HG03095 (cell line): ENCODE measurements at regions not wholly inside any gene's neighbourhood (a gene's known extent, or its start where the extent isn't known, plus 50 kb on each side); places are given as distances from the start of the nearest gene placed in this dataset.

Experiments used
- ATAC-seq: cut with Tn5 transposase; IDR thresholded peaks from one replicate; pipeline ENCODE4 v1.9.1; 2021; ENCODE audit warnings: moderate library complexity; ENCODE audit not compliant: unreplicated experiment

GRCh38 chr5:153881687-153882086 is 157.0 kb downstream of the FAM114A2 start:
- no peak for ATAC-seq

- ATAC-seq, result no peak
Observed at GRCh38 chr5:153880106-153880505, 158.6 kb downstream of the FAM114A2 start.

- no peak for ATAC-seq
Observed at GRCh38 chr5:153879596-153879995, 159.1 kb downstream of the FAM114A2 start.

- no peak for ATAC-seq
Observed at GRCh38 chr5:153866176-153866575, 172.5 kb downstream of the FAM114A2 start.

DNA sequence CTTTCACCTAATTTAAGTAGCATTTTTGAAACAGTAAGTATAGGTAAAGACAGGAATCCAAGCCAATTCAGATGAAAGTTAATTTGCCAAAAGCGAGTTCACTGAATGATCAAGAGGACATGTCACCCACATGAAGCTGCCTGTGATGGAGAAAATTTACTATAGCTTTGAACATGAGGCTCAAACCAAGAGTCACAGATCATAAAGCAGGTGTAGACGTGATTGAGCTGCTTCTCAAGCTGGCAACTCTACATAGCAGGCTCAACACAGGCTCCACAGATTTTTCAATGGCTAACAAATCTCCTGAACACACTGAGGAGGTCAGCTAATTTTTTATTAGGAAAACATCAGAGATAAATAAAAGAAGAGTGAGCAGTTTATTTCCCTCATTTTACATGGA is 173.7 kb downstream of the FAM114A2 start:
- ATAC-seq, result no peak

DNA sequence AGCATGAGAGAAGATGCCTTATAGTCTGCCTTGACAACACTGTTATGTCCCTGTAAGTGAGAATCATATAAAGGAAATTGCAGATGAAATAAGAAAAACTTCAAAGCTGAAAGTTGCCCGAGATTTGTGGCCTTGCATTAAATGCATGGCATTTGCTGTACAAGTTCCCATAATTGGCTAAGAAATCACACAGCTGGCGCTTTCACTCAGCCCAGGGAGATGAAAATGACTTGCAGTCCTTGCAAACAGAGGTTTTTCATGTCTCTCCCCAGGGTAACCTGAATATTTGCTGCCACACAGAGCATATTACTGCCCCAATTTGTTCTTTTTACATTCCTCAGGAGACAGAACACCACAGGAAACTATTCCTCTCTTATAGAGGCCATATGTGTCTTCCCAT is 174.8 kb downstream of the FAM114A2 start:
- no peak for ATAC-seq
